ENCODE measurements at regions not wholly inside any gene's neighbourhood (a gene's known extent, or its start where the extent isn't known, plus 50 kb on each side); places are given as distances from the start of the nearest gene placed in this dataset.

DNA sequence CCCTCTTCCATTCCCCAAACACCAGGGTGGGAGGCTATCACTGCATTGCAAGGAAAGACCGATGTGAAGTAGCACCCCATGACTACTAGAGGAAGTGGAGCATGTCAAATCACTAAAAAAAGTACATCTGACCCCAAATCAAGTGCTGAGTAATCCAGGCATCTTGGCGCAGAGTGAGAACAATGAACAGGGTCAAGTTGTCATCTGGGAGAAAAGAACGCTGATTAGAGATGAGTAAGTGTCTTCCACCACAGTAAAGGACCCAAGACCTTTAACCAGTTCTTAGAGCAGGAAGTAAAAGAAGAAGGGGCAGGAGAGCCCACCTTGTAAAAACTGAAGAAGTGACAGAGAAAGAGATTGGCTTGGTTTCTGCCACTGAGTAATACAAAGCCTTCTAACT lies 75.0 kb upstream of the RAD23B start:
- no peak for TF ChIP-seq CTCF (conservative IDR thresholded peaks at IDR 0.05; ENCODE audit: low read length)
- no peak for TF ChIP-seq EZH2phosphoT487 (IDR thresholded peaks at IDR 0.05; ENCODE audit: borderline replicate concordance)

Measured in Loucy (cell line).